Effector memory CD8-positive, alpha-beta T cell (primary cell): ENCODE measurements at regions not wholly inside any gene's neighbourhood (a gene's known extent, or its start where the extent isn't known, plus 50 kb on each side); places are given as distances from the start of the nearest gene placed in this dataset.

Source experiments
- ATAC-seq: fragments of 150-1000 bp; cut with Tn5 transposase; replicated peaks from 2 replicates; pipeline ENCODE4 v1.10.0; 2021; ENCODE audit warnings: mild to moderate bottlenecking, moderate library complexity
- DNase-seq, 3 experiments: peaks; one replicate each; pipeline ENCODE4 v3.0.0; 2021
- H3K27ac Mint-ChIP-seq, 2 donors: one replicate each; pipeline ENCODE4 v1.8.0; 2022; ENCODE audit warnings: mild to moderate bottlenecking in 2 of 2, mixed read lengths in 2 of 2, moderate library complexity in 2 of 2
- H3K27me3 Mint-ChIP-seq, 2 donors: one replicate each; pipeline ENCODE4 v1.8.0; 2022; ENCODE audit warnings: mixed read lengths in 2 of 2
- H3K36me3 Mint-ChIP-seq: one replicate; pipeline ENCODE4 v1.8.0; 2022; ENCODE audit warnings: mild to moderate bottlenecking, moderate library complexity, mixed read lengths; ENCODE audit not compliant: insufficient read depth
- H3K4me1 Mint-ChIP-seq, 2 donors: one replicate each; pipeline ENCODE4 v1.8.0; 2022; ENCODE audit warnings: low read depth in 2 of 2, mixed read lengths in 2 of 2
- H3K4me3 Mint-ChIP-seq, 2 donors: one replicate each; pipeline ENCODE4 v1.8.0; 2022; ENCODE audit warnings: mild to moderate bottlenecking in 2 of 2, mixed read lengths in 2 of 2, moderate library complexity in 2 of 2
- H3K9me3 Mint-ChIP-seq, 2 donors: one replicate each; pipeline ENCODE4 v1.8.0; 2022; ENCODE audit warnings: mixed read lengths in 2 of 2

DNA sequence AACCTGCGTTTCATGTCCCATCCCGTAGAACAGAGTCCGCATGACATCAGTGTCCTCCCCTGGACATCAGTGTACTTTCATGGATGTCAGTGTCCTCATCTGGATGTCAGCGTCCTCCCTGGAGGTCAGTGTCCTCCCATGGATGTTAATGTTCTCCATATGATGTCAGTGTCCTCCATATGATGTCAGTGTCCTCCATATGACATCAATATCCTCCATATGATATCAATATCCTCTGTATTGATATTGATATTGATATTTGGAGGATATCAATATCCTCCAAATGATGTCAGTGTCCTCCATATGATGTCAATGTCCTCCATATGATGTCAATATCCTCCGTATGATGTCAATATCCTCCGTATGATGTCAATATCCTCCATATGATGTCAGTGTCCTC, 284.9 kb downstream of the AJAP1 start:
- no peaks in the 10 kb centered on the region for H3K36me3 Mint-ChIP-seq
- peaks cover 8 to 12% of the 10 kb centered on the region in 2 donors for H3K9me3 Mint-ChIP-seq
- H3K4me1 Mint-ChIP-seq = no peaks in the 10 kb centered on the region
- H3K27me3 Mint-ChIP-seq = peaks cover 28 to 38% of the 10 kb centered on the region in 2 donors
- ATAC-seq (no peak), DNase-seq (no peak)
- H3K27ac Mint-ChIP-seq = no peak overlapping the region
- H3K4me3 Mint-ChIP-seq = no peak overlapping the region

DNA sequence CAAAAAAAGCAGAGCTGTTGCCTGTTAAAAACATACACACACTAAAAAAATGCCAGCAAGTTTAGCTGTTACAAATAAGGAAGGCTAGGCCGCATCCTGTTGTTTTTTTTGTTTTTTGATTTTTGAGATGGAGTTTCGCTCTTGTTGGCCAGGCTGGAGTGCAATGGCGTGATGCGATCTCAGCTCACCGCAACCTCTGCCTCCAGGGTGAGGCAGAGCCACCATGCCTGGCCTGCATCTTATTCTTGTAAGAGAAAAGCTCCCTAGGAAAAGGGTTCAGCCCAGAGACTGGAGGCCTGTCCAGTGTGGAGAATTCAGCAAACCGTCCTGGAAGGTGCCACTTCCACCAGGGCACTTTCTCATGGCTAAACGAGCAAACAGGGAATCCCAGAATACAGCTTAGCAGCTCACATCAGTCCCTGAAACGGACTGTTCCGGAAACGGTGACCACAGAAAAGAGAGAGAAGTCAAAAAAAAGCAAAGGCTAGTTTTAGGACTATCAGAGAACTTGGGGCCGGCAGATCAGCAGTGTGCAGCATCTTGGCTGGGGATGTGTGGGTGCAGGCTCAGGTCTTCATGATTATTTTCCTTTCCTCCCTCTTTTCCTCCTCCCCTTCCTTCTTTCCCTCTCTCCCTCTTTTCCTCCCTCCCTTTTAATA, 283.6 kb downstream of the AJAP1 start:
- ATAC-seq (no peak), DNase-seq (no peak)
- peaks cover 8 to 12% of the 10 kb centered on the region in 2 donors for H3K9me3 Mint-ChIP-seq
- H3K36me3 Mint-ChIP-seq = no peaks in the 10 kb centered on the region
- no peak overlapping the region for H3K4me3 Mint-ChIP-seq
- no peak overlapping the region for H3K27ac Mint-ChIP-seq
- peaks cover 27 to 38% of the 10 kb centered on the region in 2 donors for H3K27me3 Mint-ChIP-seq
- no peaks in the 10 kb centered on the region for H3K4me1 Mint-ChIP-seq

DNA sequence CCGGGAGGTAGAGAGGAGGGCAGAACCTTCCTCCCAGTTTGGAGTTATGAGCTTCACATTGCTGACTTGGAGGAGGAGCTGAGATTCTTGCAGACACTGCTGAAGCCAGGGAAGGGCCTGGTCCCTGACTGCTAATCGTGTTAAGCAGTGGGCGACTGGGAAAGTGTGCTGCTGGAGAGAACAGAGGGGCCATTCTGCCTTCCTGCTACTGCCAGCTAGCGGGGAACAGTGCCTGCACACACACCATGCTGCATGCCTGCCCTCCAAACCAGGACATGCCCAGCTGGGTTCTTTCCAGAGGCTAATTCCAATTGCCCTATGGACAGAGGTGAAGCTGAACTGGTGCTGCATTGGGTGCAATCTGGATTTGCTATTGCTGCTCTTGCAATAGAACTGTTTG, 281.4 kb downstream of the AJAP1 start:
- Mint-ChIP-seq H3K27me3 (peaks cover 20 to 33% of the 10 kb centered on the region in 2 donors), H3K36me3 (no peaks in the 10 kb centered on the region)
- ATAC-seq = no peak

DNA sequence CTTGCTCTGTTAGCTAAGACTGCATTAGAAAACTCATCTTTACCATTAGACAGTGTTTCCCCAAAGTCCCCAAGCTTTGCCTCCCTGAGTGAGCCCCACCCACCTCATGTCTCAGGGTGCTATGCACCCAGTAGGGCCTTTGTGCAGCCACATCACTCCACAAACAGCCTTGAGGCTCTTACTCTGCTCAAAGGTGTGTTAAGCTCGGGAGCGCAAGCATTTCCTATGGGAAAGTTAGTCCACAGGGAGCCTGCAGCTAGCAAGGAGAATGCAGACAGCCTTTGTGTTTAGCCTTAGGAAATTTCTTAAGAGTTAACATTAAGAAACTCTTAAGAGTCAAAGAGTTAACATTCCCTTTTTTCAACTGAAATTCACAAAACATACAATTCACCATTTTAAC, 278.8 kb downstream of the AJAP1 start:
- Mint-ChIP-seq H3K27me3 (peaks cover 20 to 31% of the 10 kb centered on the region in 2 donors), H3K9me3 (no peaks in the 10 kb centered on the region), H3K36me3 (no peaks in the 10 kb centered on the region), H3K27ac (no peak overlapping the region), H3K4me1 (no peaks in the 10 kb centered on the region), H3K4me3 (no peak overlapping the region)
- no peak for ATAC-seq
- no peak for DNase-seq

More for the DNA sequence above, 281.4 kb downstream of the AJAP1 start:
- DNase-seq = no peak
- H3K4me1 Mint-ChIP-seq = no peaks in the 10 kb centered on the region
- peaks cover 8 to 12% of the 10 kb centered on the region in 2 donors for H3K9me3 Mint-ChIP-seq
- no peak overlapping the region for H3K27ac Mint-ChIP-seq
- H3K4me3 Mint-ChIP-seq = no peak overlapping the region

DNA sequence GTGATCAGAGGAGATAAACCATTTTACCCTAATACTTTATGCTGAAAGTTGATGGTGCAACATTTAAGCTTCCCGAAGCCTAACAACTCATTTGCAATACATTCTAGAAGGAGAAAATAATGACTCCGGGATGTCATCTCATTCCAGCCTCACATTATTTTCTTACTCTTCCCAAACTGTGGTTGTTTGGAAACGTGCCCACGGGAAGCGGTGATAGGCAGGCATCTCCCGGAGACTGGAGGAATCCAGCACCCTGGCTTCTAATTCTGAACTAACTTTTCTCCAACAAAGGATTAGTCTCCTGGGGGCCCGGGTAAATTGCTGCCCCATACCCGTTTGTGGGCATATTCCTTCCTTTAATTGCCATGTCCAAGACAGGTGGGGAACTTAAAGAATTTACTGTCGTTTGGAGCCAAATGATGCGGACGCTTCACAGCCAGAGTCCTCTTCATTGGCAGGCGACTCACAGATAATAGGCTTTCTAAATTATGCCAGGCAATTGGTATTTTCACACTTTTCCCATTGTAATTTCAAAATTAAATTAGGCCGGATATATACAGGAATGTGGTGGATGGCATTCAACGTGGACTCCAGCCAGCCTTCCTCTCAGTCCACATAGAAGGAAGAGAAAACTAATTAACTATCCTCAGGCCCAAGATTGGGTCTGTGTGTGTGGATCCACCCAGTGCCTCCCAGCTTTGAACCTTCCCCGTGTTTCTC, 278.1 kb downstream of the AJAP1 start:
- Mint-ChIP-seq H3K36me3 (no peaks in the 10 kb centered on the region), H3K27me3 (peaks cover 20 to 31% of the 10 kb centered on the region in 2 donors), H3K27ac (no peak overlapping the region), H3K4me3 (no peak overlapping the region), H3K9me3 (no peaks in the 10 kb centered on the region), H3K4me1 (no peaks in the 10 kb centered on the region)
- ATAC-seq (no peak), DNase-seq (no peak)

DNA sequence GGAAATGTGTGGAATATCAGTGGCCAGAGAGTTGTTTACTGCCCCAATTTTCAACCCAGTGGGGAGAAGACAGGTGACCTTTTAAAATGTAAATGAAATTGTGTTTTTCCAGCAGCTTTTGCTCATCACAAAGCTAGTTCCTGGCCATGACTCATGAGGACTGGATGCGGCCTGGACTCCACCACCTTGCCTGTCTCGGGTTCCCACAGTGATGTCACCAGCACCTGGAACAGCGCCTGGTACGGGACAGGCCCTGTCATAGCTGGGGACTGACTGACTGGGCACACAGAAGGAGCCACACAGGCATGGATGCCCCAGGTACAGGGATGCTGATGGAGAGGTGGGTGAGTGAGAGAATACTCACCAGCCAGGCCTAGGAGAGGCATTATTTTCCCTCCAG, 277.1 kb downstream of the AJAP1 start:
- Mint-ChIP-seq H3K36me3 (no peaks in the 10 kb centered on the region), H3K4me1 (no peaks in the 10 kb centered on the region), H3K4me3 (no peak overlapping the region), H3K9me3 (no peaks in the 10 kb centered on the region), H3K27ac (no peak overlapping the region), H3K27me3 (peaks cover 20 to 31% of the 10 kb centered on the region in 2 donors)
- DNase-seq (no peak), ATAC-seq (no peak)

DNA sequence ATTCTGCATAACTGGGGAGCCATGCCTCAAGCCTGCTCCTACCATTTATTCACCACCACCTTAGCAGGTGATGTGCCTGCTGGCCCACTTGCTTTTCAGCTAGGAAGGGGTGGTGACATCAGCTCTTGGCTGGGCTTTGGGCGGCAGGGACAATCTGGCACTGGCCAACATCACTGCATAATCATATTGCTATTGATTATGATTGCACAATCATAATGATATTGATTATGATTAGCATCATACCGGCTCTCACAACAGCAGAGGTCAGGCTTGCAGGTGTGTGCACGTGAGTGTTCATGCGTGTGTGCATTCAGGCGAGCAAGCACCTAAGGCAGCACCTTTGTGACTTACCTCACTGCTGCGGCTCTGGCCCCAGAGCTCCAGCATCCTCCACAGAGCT, 273.8 kb downstream of the AJAP1 start:
- no peak for DNase-seq

DNA sequence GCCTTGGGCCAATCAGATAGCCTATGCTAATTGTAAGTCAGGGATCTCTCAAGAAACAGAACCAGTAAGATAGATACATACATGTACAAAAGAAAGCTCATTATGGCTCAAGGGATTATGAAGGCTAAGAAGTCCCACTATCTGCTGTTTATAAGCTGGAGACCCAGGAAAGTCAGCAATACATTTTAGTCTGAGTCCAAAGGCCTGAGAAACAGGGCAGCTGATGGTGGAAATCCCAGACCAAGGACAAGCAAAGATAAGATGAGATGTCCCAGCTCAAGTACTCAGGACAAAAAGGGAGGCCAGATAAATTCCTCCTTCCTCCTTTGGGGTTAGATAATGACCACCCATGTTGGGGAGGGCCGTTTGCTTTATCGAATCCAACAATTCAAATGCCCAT, 269.9 kb downstream of the AJAP1 start:
- no peak for ATAC-seq
- Mint-ChIP-seq H3K27me3 (peaks cover 10 to 15% of the 10 kb centered on the region in 2 donors), H3K27ac (no peak overlapping the region), H3K4me3 (no peak overlapping the region), H3K36me3 (no peaks in the 10 kb centered on the region), H3K4me1 (no peaks in the 10 kb centered on the region), H3K9me3 (no peaks in the 10 kb centered on the region)
- DNase-seq = no peak

More for the DNA sequence above, 273.8 kb downstream of the AJAP1 start:
- ATAC-seq = no peak
- Mint-ChIP-seq H3K9me3 (no peaks in the 10 kb centered on the region), H3K4me3 (no peak overlapping the region), H3K27ac (no peak overlapping the region), H3K36me3 (no peaks in the 10 kb centered on the region), H3K27me3 (peaks cover 6 to 13% of the 10 kb centered on the region in 2 donors), H3K4me1 (no peaks in the 10 kb centered on the region)

DNA sequence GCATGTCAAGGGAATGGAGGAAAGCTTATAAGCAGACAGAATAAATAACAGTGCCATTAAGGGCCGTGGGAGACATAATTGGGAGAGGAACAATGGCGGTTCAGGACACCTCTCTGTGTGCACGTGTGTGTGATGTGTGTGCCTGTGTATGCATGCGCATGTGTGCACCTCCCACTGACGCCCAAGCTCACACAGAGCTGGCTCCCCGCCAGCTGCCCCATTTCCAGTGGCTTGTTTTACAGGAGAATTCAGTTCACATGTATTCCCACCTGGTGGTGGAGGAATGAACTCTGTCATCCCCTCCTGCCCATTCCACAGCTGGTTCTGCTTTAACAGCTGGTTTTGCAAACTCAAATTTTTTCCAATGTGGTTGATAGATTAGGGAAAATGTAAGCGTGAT, 262.2 kb downstream of the AJAP1 start:
- Mint-ChIP-seq H3K27ac (no peak overlapping the region), H3K4me1 (no peaks in the 10 kb centered on the region), H3K4me3 (no peak overlapping the region), H3K27me3 (peaks cover 44 to 60% of the 10 kb centered on the region in 2 donors), H3K36me3 (no peaks in the 10 kb centered on the region), H3K9me3 (no peaks in the 10 kb centered on the region)
- ATAC-seq = no peak
- no peak for DNase-seq

DNA sequence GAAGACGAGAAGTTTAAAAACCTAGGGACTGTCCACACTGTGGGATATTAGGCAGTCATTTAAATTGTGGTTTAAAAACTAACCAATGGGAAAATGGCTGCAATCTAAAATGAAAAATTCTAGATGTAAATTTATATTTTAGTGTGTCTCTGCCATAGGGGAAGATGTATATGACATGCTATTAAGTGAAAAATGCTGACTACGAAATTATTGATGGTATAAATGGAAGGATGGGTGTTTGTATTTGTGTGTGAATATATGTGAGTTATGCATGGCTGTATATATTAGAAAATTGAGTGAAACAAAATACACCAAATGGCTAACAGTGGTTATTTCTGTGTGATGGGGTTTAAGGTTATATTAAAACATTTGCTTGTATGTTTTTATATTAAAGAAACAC, 260.7 kb downstream of the AJAP1 start:
- no peak overlapping the region for H3K27ac Mint-ChIP-seq
- H3K4me1 Mint-ChIP-seq = no peaks in the 10 kb centered on the region
- H3K36me3 Mint-ChIP-seq = no peaks in the 10 kb centered on the region
- H3K27me3 Mint-ChIP-seq = peaks cover 38 to 53% of the 10 kb centered on the region in 2 donors
- ATAC-seq (no peak), DNase-seq (no peak)
- no peak overlapping the region for H3K4me3 Mint-ChIP-seq
- H3K9me3 Mint-ChIP-seq = no peaks in the 10 kb centered on the region

DNA sequence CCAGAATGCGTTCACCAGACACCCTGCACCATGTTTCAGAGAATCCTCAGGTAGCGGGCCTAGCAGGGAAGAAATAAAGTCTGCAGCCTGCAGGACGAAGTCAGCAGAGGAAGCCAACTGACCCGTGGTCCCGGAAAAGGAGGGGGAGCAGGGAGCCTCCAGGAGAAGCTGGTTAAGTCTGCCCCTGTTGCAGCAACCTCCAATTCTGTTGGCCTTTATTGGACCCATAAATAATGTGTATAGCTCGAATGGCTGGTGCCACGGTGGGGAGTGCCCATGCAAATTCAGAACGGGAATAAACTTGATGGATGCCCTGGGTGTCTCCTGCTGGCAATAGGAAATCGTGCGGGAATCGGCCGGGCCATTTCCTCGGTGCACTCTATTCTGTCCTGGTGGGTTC, 254.1 kb downstream of the AJAP1 start:
- no peak for ATAC-seq
- no peaks in the 10 kb centered on the region for H3K36me3 Mint-ChIP-seq
- no peak overlapping the region for H3K4me3 Mint-ChIP-seq
- no peaks in the 10 kb centered on the region for H3K9me3 Mint-ChIP-seq
- DNase-seq = no peak
- no peak overlapping the region for H3K27ac Mint-ChIP-seq
- no peaks in the 10 kb centered on the region for H3K4me1 Mint-ChIP-seq
- H3K27me3 Mint-ChIP-seq = peaks cover 9 to 22% of the 10 kb centered on the region in 2 donors

DNA sequence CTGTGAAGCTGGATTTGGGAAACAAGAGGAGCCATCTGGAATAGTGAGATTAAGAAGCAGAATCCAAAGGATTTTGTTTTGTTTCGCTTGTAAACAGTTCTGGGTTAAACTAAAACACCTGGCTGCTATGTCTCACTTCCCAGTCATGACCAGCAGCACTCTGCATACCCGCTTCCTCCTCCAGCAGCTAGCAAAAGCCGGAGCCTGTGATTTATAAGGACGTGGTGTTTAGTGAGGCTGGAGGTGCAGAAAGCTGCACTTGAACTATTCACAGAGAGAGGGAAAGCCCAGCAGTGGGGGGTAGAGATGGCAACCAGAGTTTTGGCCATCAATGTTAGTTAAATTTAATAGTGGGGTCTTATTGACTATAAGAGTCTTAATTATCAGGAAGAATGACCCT, 240.2 kb downstream of the AJAP1 start:
- no peak overlapping the region for H3K27ac Mint-ChIP-seq
- no peak for ATAC-seq
- no peak overlapping the region for H3K4me3 Mint-ChIP-seq

DNA sequence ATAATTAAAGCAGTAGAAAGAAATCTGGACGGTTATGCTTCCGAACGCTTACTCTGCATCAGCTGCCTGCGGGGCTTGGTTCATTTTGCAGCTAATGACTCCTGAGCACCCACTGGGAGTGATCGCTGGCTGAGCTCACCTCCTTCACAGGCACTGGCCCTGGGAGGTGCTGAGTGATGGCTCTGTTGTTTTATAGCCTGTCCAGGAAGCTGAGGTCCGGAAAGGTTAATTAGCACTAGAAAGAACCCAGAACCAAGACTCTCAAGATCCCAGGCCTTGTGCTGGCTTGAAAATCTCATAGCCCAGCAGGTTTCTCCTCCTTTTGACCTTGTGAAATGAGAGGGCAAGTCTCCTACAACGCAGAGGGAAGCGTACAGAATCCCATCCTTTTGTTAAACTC, 226.2 kb downstream of the AJAP1 start:
- H3K4me1 Mint-ChIP-seq = no peaks in the 10 kb centered on the region
- peaks cover 71 to 73% of the 10 kb centered on the region in 2 donors for H3K27me3 Mint-ChIP-seq
- no peaks in the 10 kb centered on the region for H3K36me3 Mint-ChIP-seq
- H3K27ac Mint-ChIP-seq = no peak overlapping the region
- ATAC-seq (no peak), DNase-seq (no peak)
- H3K9me3 Mint-ChIP-seq = peaks cover 0 to 3% of the 10 kb centered on the region in 2 donors
- H3K4me3 Mint-ChIP-seq = no peak overlapping the region

More for the DNA sequence above, 240.2 kb downstream of the AJAP1 start:
- DNase-seq = no peak
- no peaks in the 10 kb centered on the region for H3K4me1 Mint-ChIP-seq
- peaks cover 35 to 44% of the 10 kb centered on the region in 2 donors for H3K27me3 Mint-ChIP-seq
- H3K36me3 Mint-ChIP-seq = peaks cover 4% of the 10 kb centered on the region
- peaks cover 4 to 6% of the 10 kb centered on the region in 2 donors for H3K9me3 Mint-ChIP-seq

DNA sequence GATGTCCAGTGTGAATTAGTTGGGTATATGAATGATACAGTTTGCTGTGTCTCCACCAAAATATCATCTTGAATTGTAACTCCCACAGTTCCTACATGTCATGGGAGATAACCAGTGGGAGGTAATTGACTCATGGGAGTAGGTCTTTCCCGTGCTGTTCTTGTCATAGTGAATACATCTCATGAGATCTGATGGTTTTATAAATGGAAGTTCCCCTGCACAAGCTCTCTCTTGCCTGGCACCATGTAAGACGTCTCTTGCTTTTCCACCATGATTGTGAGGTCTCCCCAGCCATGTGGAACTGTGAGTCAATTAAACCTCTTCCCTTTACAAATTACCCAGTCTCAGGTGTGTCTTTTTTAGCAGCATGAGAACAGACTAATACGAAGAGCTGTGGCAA, 223.0 kb downstream of the AJAP1 start:
- H3K4me1 Mint-ChIP-seq = no peaks in the 10 kb centered on the region
- H3K27ac Mint-ChIP-seq = no peak overlapping the region
- no peak overlapping the region for H3K4me3 Mint-ChIP-seq
- peaks cover 47 to 60% of the 10 kb centered on the region in 2 donors for H3K27me3 Mint-ChIP-seq
- peaks cover 0 to 3% of the 10 kb centered on the region in 2 donors for H3K9me3 Mint-ChIP-seq
- H3K36me3 Mint-ChIP-seq = no peaks in the 10 kb centered on the region
- ATAC-seq = no peak
- DNase-seq = no peak
